ENCODE measurements at regions not wholly inside any gene's neighbourhood (a gene's known extent, or its start where the extent isn't known, plus 50 kb on each side); places are given as distances from the start of the nearest gene placed in this dataset.

- no peak overlapping the region for H3K27ac ChIP-seq
- no peak for DNase-seq
- H3K36me3 ChIP-seq: no peaks in the 10 kb centered on the region
- in situ Hi-C loops (cut with MboI; ENCODE audit: low pct_ligation_motif_present in 1 of 4, low pct_unique_long_range_greater_than_20kb in 1 of 4, low sequenced_read_pairs in 3 of 4) (no loop called here), intact Hi-C loops (cut with DNase I; ENCODE audit: low total_unique reads) (no loop called here)
- no peaks in the 10 kb centered on the region for H3K27me3 ChIP-seq
- H3K9me3 ChIP-seq: no peaks in the 10 kb centered on the region
- TF ChIP-seq POLR2AphosphoS5 (IDR thresholded peaks at IDR 0.05) (no peak), POLR2A (IDR thresholded peaks at IDR 0.05) (no peak), EP300 (IDR thresholded peaks at IDR 0.05; ENCODE audit: low read depth) (no peak), CTCF (IDR thresholded peaks at IDR 0.05) (no peak)
- no peak overlapping the region for H3K4me3 ChIP-seq
- WGBS, 2 donors (ENCODE audit: low coverage in 1 of 2): 73 to 100% methylated on average over 1 to 2 of the region's 2 CpGs
- no peaks in the 10 kb centered on the region for H3K4me1 ChIP-seq
Measured at GRCh38 chr9:104240890-104241289, 146.8 kb downstream of the SMC2 start.

- no peaks in the 10 kb centered on the region for H3K9me3 ChIP-seq
- no peak overlapping the region for H3K27ac ChIP-seq
- no peaks in the 10 kb centered on the region for H3K27me3 ChIP-seq
- in situ Hi-C loops (cut with MboI; ENCODE audit: low pct_ligation_motif_present in 1 of 4, low pct_unique_long_range_greater_than_20kb in 1 of 4, low sequenced_read_pairs in 3 of 4) (no loop called here), intact Hi-C loops (cut with DNase I; ENCODE audit: low total_unique reads) (no loop called here)
- TF ChIP-seq CTCF (IDR thresholded peaks at IDR 0.05): no peak
- TF ChIP-seq POLR2AphosphoS5 (IDR thresholded peaks at IDR 0.05): no peak
- H3K4me1 ChIP-seq: no peaks in the 10 kb centered on the region
- 80 to 83% methylated on average over 1 of the region's 1 CpG for WGBS, 2 donors (ENCODE audit: low coverage in 1 of 2)
- no peaks in the 10 kb centered on the region for H3K36me3 ChIP-seq
- no peak overlapping the region for H3K4me3 ChIP-seq
- DNase-seq: no peak
Measured at GRCh38 chr9:104245925-104246324, 151.8 kb downstream of the SMC2 start.

GRCh38 chr9:104247899-104248460 lies 153.9 kb downstream of the SMC2 start:
- Histone ChIP-seq H3K4me3 (no peak overlapping the region), H3K9me3 (peaks cover under 1 to 4% of the 10 kb centered on the region in 2 donors), H3K27me3 (no peaks in the 10 kb centered on the region), H3K4me1 (no peaks in the 10 kb centered on the region), H3K27ac (no peak overlapping the region), H3K36me3 (no peaks in the 10 kb centered on the region)
- intact Hi-C loops (cut with DNase I; ENCODE audit: low total_unique reads) (no loop called here), in situ Hi-C loops (cut with MboI; ENCODE audit: low pct_ligation_motif_present in 1 of 4, low pct_unique_long_range_greater_than_20kb in 1 of 4, low sequenced_read_pairs in 3 of 4) (no loop called here)
- DNase-seq: no peak
- WGBS, 2 donors (ENCODE audit: low coverage in 1 of 2): 79 to 92% methylated on average over 3 of the region's 3 CpGs
- no peak for TF ChIP-seq POLR2A (IDR thresholded peaks at IDR 0.05)
- TF ChIP-seq CTCF (IDR thresholded peaks at IDR 0.05): no peak
- TF ChIP-seq POLR2AphosphoS5 (IDR thresholded peaks at IDR 0.05): no peak
- no peak for TF ChIP-seq EP300 (IDR thresholded peaks at IDR 0.05; ENCODE audit: low read depth)

- Histone ChIP-seq H3K4me3 (no peak overlapping the region), H3K4me1 (no peaks in the 10 kb centered on the region), H3K27ac (no peak overlapping the region), H3K36me3 (no peaks in the 10 kb centered on the region), H3K27me3 (no peaks in the 10 kb centered on the region), H3K9me3 (peaks cover 4% of the 10 kb centered on the region in 2 donors)
- in situ Hi-C loops (cut with MboI; ENCODE audit: low pct_ligation_motif_present in 1 of 4, low pct_unique_long_range_greater_than_20kb in 1 of 4, low sequenced_read_pairs in 3 of 4): no loop called here
- 66 to 67% methylated on average over 3 of the region's 3 CpGs for WGBS, 2 donors (ENCODE audit: low coverage in 1 of 2)
- DNase-seq: no peak
- TF ChIP-seq EP300 (IDR thresholded peaks at IDR 0.05; ENCODE audit: low read depth): no peak
- no peak for TF ChIP-seq POLR2AphosphoS5 (IDR thresholded peaks at IDR 0.05)
- no peak for TF ChIP-seq CTCF (IDR thresholded peaks at IDR 0.05)
- TF ChIP-seq POLR2A (IDR thresholded peaks at IDR 0.05): no peak
- intact Hi-C loops (cut with DNase I; ENCODE audit: low total_unique reads): no loop called here
Measured at GRCh38 chr9:104256031-104256695, 162.1 kb downstream of the SMC2 start.
